Keratinocyte (primary cell): ENCODE measurements at regions not wholly inside any gene's neighbourhood (a gene's known extent, or its start where the extent isn't known, plus 50 kb on each side); places are given as distances from the start of the nearest gene placed in this dataset.

Source experiments
- DNase-seq: peaks from one replicate; pipeline ENCODE4 v3.0.0-alpha.2; 2011; ENCODE audit warnings: low read depth, missing footprints, low spot score
- FAIRE-seq: peaks from 2 replicates; lab custom pipeline; 2011; peaks lifted over from hg19 to GRCh38; lab: Jason Lieb, UNC
- H2AFZ ChIP-seq: 2 replicates; pipeline ENCODE4 v1.6.0; 2012; ENCODE audit warnings: low read length, control low read depth, inconsistent platforms; ENCODE audit not compliant: control insufficient read depth
- H3K27ac ChIP-seq: 2 replicates; pipeline ENCODE4 v1.5.1; 2011; ENCODE audit warnings: low read length; ENCODE audit not compliant: control insufficient read depth, insufficient read depth
- H3K27me3 ChIP-seq: 3 replicates; pipeline ENCODE4 v1.6.0; 2011; ENCODE audit warnings: low read length; ENCODE audit not compliant: control insufficient read depth, insufficient read depth; ENCODE audit errors: extremely low read depth
- H3K36me3 ChIP-seq, 2 experiments: 2 replicates in 1 of 2; 3 replicates in 1 of 2; pipeline ENCODE4 v1.5.1; 2011; ENCODE audit warnings: low read length in 2 of 2, mild to moderate bottlenecking in 1 of 2; ENCODE audit not compliant: control insufficient read depth in 2 of 2, insufficient read depth in 2 of 2; ENCODE audit errors: extremely low read depth in 1 of 2
- H3K4me1 ChIP-seq: 3 replicates; pipeline ENCODE4 v1.5.1; 2011; ENCODE audit warnings: low read length; ENCODE audit not compliant: control insufficient read depth, insufficient read depth; ENCODE audit errors: extremely low read depth
- H3K4me2 ChIP-seq: 3 replicates; pipeline ENCODE4 v1.6.0; 2011; ENCODE audit warnings: low read depth, low read length; ENCODE audit not compliant: control insufficient read depth, insufficient read depth; ENCODE audit errors: extremely low read depth
- H3K4me3 ChIP-seq, 3 experiments: fragments of 200-600 bp in 1 of 3; sonication (generic) in 1 of 3; 2 replicates in 2 of 3; 3 replicates in 1 of 3; pipeline ENCODE4 v1.5.1; 2011 to 2016; ENCODE audit warnings: low read length in 3 of 3, mild to moderate bottlenecking in 3 of 3, control low read depth in 2 of 3, inconsistent platforms in 1 of 3, low read depth in 1 of 3, mixed read lengths in 1 of 3, mixed run types in 1 of 3, moderate library complexity in 1 of 3; ENCODE audit not compliant: control insufficient read depth in 2 of 3, insufficient read depth in 2 of 3; ENCODE audit errors: extremely low read depth in 1 of 3
- H3K79me2 ChIP-seq: 2 replicates; pipeline ENCODE4 v1.6.0; 2012; ENCODE audit warnings: low read length; ENCODE audit not compliant: control insufficient read depth, insufficient read depth
- H3K9ac ChIP-seq: 3 replicates; pipeline ENCODE4 v1.6.0; 2011; ENCODE audit warnings: low read length; ENCODE audit not compliant: control insufficient read depth, insufficient read depth; ENCODE audit errors: extremely low read depth
- H3K9me1 ChIP-seq: 3 replicates; pipeline ENCODE4 v1.6.0; 2011; ENCODE audit warnings: low read length; ENCODE audit not compliant: control insufficient read depth, insufficient read depth; ENCODE audit errors: extremely low read depth
- H3K9me3 ChIP-seq: 2 replicates; pipeline ENCODE4 v1.5.1; 2012; ENCODE audit warnings: low read depth, low read length; ENCODE audit not compliant: control insufficient read depth
- H4K20me1 ChIP-seq: 3 replicates; pipeline ENCODE4 v1.6.0; 2011; ENCODE audit warnings: low read length; ENCODE audit not compliant: control insufficient read depth, insufficient read depth; ENCODE audit errors: extremely low read depth
- CTCF ChIP-seq, 3 experiments: IDR thresholded peaks in 1 of 3; conservative IDR thresholded peaks in 1 of 3; optimal IDR thresholded peaks in 1 of 3; 2 replicates in 2 of 3; 3 replicates in 1 of 3; pipeline versions ENCODE3 to v1.5.1; 2011; ENCODE audit warnings: low read length in 3 of 3, mild to moderate bottlenecking in 3 of 3, moderate library complexity in 2 of 3, control low read depth in 1 of 3, inconsistent platforms in 1 of 3; ENCODE audit not compliant: insufficient read depth in 2 of 3; ENCODE audit errors: extremely low read depth in 1 of 3
- EZH2 ChIP-seq: IDR thresholded peaks from one replicate; pipeline ENCODE4 v1.6.1; 2012; ENCODE audit warnings: inconsistent platforms, mild to moderate bottlenecking, low read length, moderate library complexity
- dilution Hi-C: fragments of 300-500 bp; cut with MboI; formaldehyde crosslinking; loops from one replicate; pipeline ENCODE4 v1.7.0; 2020; ENCODE audit warnings: low sequenced_read_pairs; ENCODE audit not compliant: extremely low pct_ligation_motif_present

GRCh38 chr11:112593440-112593839 lies 332.8 kb upstream of the PLET1 start:
- no peaks in the 10 kb centered on the region for H3K9me3 ChIP-seq
- DNase-seq (no peak), FAIRE-seq (no peak)
- no peak overlapping the region for H3K4me3 ChIP-seq
- H3K4me2 ChIP-seq: no peak overlapping the region
- H3K9ac ChIP-seq: no peak overlapping the region
- H3K9me1 ChIP-seq: no peaks in the 10 kb centered on the region
- TF ChIP-seq EZH2: no peak
- no peak for TF ChIP-seq CTCF (optimal IDR thresholded peaks at IDR 0.05 in 1 of 3, IDR thresholded peaks at IDR 0.05 in 1 of 3, conservative IDR thresholded peaks at IDR 0.05 in 1 of 3; ENCODE audit: extremely low read depth in 1 of 3, insufficient read depth in 2 of 3, low read length in 3 of 3)
- no peaks in the 10 kb centered on the region for H3K4me1 ChIP-seq
- no peaks in the 10 kb centered on the region for H3K36me3 ChIP-seq
- H3K27me3 ChIP-seq: no peaks in the 10 kb centered on the region
- no peaks in the 10 kb centered on the region for H4K20me1 ChIP-seq
- H3K79me2 ChIP-seq: no peaks in the 10 kb centered on the region
- H2AFZ ChIP-seq: no peak overlapping the region
- H3K27ac ChIP-seq: no peak overlapping the region
- dilution Hi-C loops: no loop called here

- DNase-seq (no peak), FAIRE-seq (no peak)
- dilution Hi-C loops: no loop called here
- H3K9ac ChIP-seq: no peak overlapping the region
- no peaks in the 10 kb centered on the region for H3K9me3 ChIP-seq
- no peak overlapping the region for H2AFZ ChIP-seq
- H3K9me1 ChIP-seq: no peaks in the 10 kb centered on the region
- no peaks in the 10 kb centered on the region for H3K36me3 ChIP-seq
- no peak overlapping the region for H3K27ac ChIP-seq
- H4K20me1 ChIP-seq: no peaks in the 10 kb centered on the region
- no peaks in the 10 kb centered on the region for H3K27me3 ChIP-seq
- no peak overlapping the region for H3K4me3 ChIP-seq
- no peak overlapping the region for H3K4me2 ChIP-seq
- H3K4me1 ChIP-seq: no peaks in the 10 kb centered on the region
- TF ChIP-seq CTCF (optimal IDR thresholded peaks at IDR 0.05 in 1 of 3, IDR thresholded peaks at IDR 0.05 in 1 of 3, conservative IDR thresholded peaks at IDR 0.05 in 1 of 3; ENCODE audit: extremely low read depth in 1 of 3, insufficient read depth in 2 of 3, low read length in 3 of 3): no peak
- no peak for TF ChIP-seq EZH2
- H3K79me2 ChIP-seq: no peaks in the 10 kb centered on the region
Observed at GRCh38 chr11:112596324-112596723, 335.7 kb upstream of the PLET1 start.
